ENCODE measurements at regions not wholly inside any gene's neighbourhood (a gene's known extent, or its start where the extent isn't known, plus 50 kb on each side); places are given as distances from the start of the nearest gene placed in this dataset.

- Histone ChIP-seq H3K4me1 (ENCODE audit: control insufficient read depth, extremely low read depth, insufficient read depth, low read length) (no peaks in the 10 kb centered on the region), H3K79me2 (ENCODE audit: control insufficient read depth, insufficient read depth, low read length) (no peaks in the 10 kb centered on the region), H3K9me1 (ENCODE audit: control insufficient read depth, extremely low read depth, insufficient read depth, low read length) (no peaks in the 10 kb centered on the region), H3K4me2 (ENCODE audit: control insufficient read depth, extremely low read depth, insufficient read depth, low read depth, low read length) (no peak overlapping the region), H3K27me3 (ENCODE audit: control insufficient read depth, extremely low read depth, insufficient read depth, low read length) (no peaks in the 10 kb centered on the region), H3K36me3 (ENCODE audit: control insufficient read depth in 2 of 2, extremely low read depth in 1 of 2, insufficient read depth in 2 of 2, low read length in 2 of 2) (no peaks in the 10 kb centered on the region), H3K9me3 (ENCODE audit: control insufficient read depth, low read depth, low read length) (no peaks in the 10 kb centered on the region), H3K4me3 (ENCODE audit: control insufficient read depth in 2 of 3, extremely low read depth in 1 of 3, insufficient read depth in 2 of 3, low read depth in 1 of 3, low read length in 3 of 3) (no peak overlapping the region), H2AFZ (ENCODE audit: control insufficient read depth, low read length) (no peak overlapping the region), H4K20me1 (ENCODE audit: control insufficient read depth, extremely low read depth, insufficient read depth, low read length) (no peaks in the 10 kb centered on the region), H3K27ac (ENCODE audit: control insufficient read depth, insufficient read depth, low read length) (no peak overlapping the region), H3K9ac (ENCODE audit: control insufficient read depth, extremely low read depth, insufficient read depth, low read length) (no peak overlapping the region)
- TF ChIP-seq EZH2 (IDR thresholded peaks at IDR 0.05; ENCODE audit: low read length) (no peak), CTCF (optimal IDR thresholded peaks at IDR 0.05 in 1 of 3, IDR thresholded peaks at IDR 0.05 in 1 of 3, conservative IDR thresholded peaks at IDR 0.05 in 1 of 3; ENCODE audit: extremely low read depth in 1 of 3, insufficient read depth in 2 of 3, low read length in 3 of 3) (no peak)
- dilution Hi-C loops (cut with MboI; ENCODE audit: extremely low pct_ligation_motif_present, low sequenced_read_pairs) = no loop called here
- FAIRE-seq = no peak
- no peak for DNase-seq (ENCODE audit: low read depth, low spot score)
Observed at GRCh38 chr2:210798180-210798579, 241.8 kb downstream of the CPS1 start.

- Histone ChIP-seq H4K20me1 (ENCODE audit: control insufficient read depth, extremely low read depth, insufficient read depth, low read length) (no peaks in the 10 kb centered on the region), H3K27ac (ENCODE audit: control insufficient read depth, insufficient read depth, low read length) (no peak overlapping the region), H3K9me1 (ENCODE audit: control insufficient read depth, extremely low read depth, insufficient read depth, low read length) (no peaks in the 10 kb centered on the region), H3K9ac (ENCODE audit: control insufficient read depth, extremely low read depth, insufficient read depth, low read length) (no peak overlapping the region), H3K4me1 (ENCODE audit: control insufficient read depth, extremely low read depth, insufficient read depth, low read length) (no peaks in the 10 kb centered on the region), H2AFZ (ENCODE audit: control insufficient read depth, low read length) (no peak overlapping the region), H3K36me3 (ENCODE audit: control insufficient read depth in 2 of 2, extremely low read depth in 1 of 2, insufficient read depth in 2 of 2, low read length in 2 of 2) (no peaks in the 10 kb centered on the region), H3K9me3 (ENCODE audit: control insufficient read depth, low read depth, low read length) (no peaks in the 10 kb centered on the region), H3K4me2 (ENCODE audit: control insufficient read depth, extremely low read depth, insufficient read depth, low read depth, low read length) (no peak overlapping the region), H3K79me2 (ENCODE audit: control insufficient read depth, insufficient read depth, low read length) (no peaks in the 10 kb centered on the region), H3K27me3 (ENCODE audit: control insufficient read depth, extremely low read depth, insufficient read depth, low read length) (no peaks in the 10 kb centered on the region), H3K4me3 (ENCODE audit: control insufficient read depth in 2 of 3, extremely low read depth in 1 of 3, insufficient read depth in 2 of 3, low read depth in 1 of 3, low read length in 3 of 3) (no peak overlapping the region)
- FAIRE-seq (no peak), DNase-seq (ENCODE audit: low read depth, low spot score) (no peak)
- TF ChIP-seq CTCF (optimal IDR thresholded peaks at IDR 0.05 in 1 of 3, IDR thresholded peaks at IDR 0.05 in 1 of 3, conservative IDR thresholded peaks at IDR 0.05 in 1 of 3; ENCODE audit: extremely low read depth in 1 of 3, insufficient read depth in 2 of 3, low read length in 3 of 3) = no peak
- TF ChIP-seq EZH2 (IDR thresholded peaks at IDR 0.05; ENCODE audit: low read length) = no peak
- dilution Hi-C loops (cut with MboI; ENCODE audit: extremely low pct_ligation_motif_present, low sequenced_read_pairs) = no loop called here
Observed at GRCh38 chr2:210814251-210815025, 258.0 kb downstream of the CPS1 start.

Data from keratinocyte (primary cell).